ENCODE measurements at regions not wholly inside any gene's neighbourhood (a gene's known extent, or its start where the extent isn't known, plus 50 kb on each side); places are given as distances from the start of the nearest gene placed in this dataset.

GRCh38 chr12:90842477-90842876 lies 112.5 kb downstream of the CCER1 start:
- no peaks in the 10 kb centered on the region for H3K36me3 Mint-ChIP-seq
- no peak overlapping the region for H3K27ac ChIP-seq (ENCODE audit: insufficient read depth, low read length, poor library complexity, severe bottlenecking)
- H3K4me1 Mint-ChIP-seq: no peaks in the 10 kb centered on the region
- no peak for DNase-seq
- no peaks in the 10 kb centered on the region for H3K4me1 ChIP-seq (ENCODE audit: control insufficient read depth, insufficient read depth, low read length, poor library complexity, severe bottlenecking)
- H3K27ac Mint-ChIP-seq: no peak overlapping the region
- ATAC-seq (ENCODE audit: low read depth in 2 of 2): no peak
- peaks cover 0 to 2% (median 0%) of the 10 kb centered on the region in 7 donors for H3K9me3 Mint-ChIP-seq
- no peaks in the 10 kb centered on the region for H3K36me3 ChIP-seq (ENCODE audit: control insufficient read depth, insufficient read depth, low read length)
- H3K4me3 Mint-ChIP-seq: peak overlapping the region in 1 of 4 donors; percentile 10
- no peaks in the 10 kb centered on the region for H3K9me3 ChIP-seq (ENCODE audit: control insufficient read depth in 2 of 2, low read length in 2 of 2)
- no peak overlapping the region for H3K4me3 ChIP-seq (ENCODE audit: low read depth, low read length)
- H3K27me3 Mint-ChIP-seq: peaks cover 4% of the 10 kb centered on the region
- no peaks in the 10 kb centered on the region for H3K27me3 ChIP-seq (ENCODE audit: control insufficient read depth, insufficient read depth, low read length)

DNA sequence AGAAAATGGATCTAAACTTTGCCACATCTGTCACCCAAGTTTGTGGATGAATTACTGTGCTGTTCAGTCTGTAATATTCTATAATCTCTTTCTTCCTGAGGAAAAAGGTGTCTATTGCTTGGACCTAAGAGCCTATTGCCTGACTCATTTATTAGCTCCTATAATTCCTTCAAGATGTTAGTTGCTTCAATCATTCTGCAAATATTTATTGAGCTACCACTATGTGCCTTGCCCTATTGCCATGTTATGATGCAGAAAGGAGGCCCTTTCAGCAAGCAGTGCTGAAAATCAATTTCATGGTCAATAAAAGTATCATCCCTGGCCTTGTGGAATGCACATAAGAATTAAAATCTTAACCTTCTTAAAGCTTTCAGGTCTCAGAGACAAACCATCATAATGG lies 113.6 kb downstream of the CCER1 start:
- Mint-ChIP-seq H3K27me3 (peaks cover 4% of the 10 kb centered on the region), H3K9me3 (peaks cover 0 to 2% (median 0%) of the 10 kb centered on the region in 7 donors), H3K4me3 (no peak overlapping the region), H3K27ac (no peak overlapping the region), H3K4me1 (no peaks in the 10 kb centered on the region), H3K36me3 (no peaks in the 10 kb centered on the region)
- Histone ChIP-seq H3K9me3 (ENCODE audit: control insufficient read depth in 2 of 2, low read length in 2 of 2) (no peaks in the 10 kb centered on the region), H3K4me3 (ENCODE audit: low read depth, low read length) (no peak overlapping the region), H3K27me3 (ENCODE audit: control insufficient read depth, insufficient read depth, low read length) (no peaks in the 10 kb centered on the region), H3K4me1 (ENCODE audit: control insufficient read depth, insufficient read depth, low read length, poor library complexity, severe bottlenecking) (no peaks in the 10 kb centered on the region), H3K27ac (ENCODE audit: insufficient read depth, low read length, poor library complexity, severe bottlenecking) (no peak overlapping the region), H3K36me3 (ENCODE audit: control insufficient read depth, insufficient read depth, low read length) (no peaks in the 10 kb centered on the region)
- ATAC-seq (ENCODE audit: low read depth in 2 of 2): no peak
- DNase-seq: no peak

- Mint-ChIP-seq H3K9me3 (no peaks in the 10 kb centered on the region), H3K36me3 (no peaks in the 10 kb centered on the region), H3K4me3 (no peak overlapping the region), H3K4me1 (no peaks in the 10 kb centered on the region), H3K27ac (no peak overlapping the region), H3K27me3 (peaks cover 4% of the 10 kb centered on the region)
- no peak overlapping the region for H3K4me3 ChIP-seq (ENCODE audit: low read depth, low read length)
- H3K4me1 ChIP-seq (ENCODE audit: control insufficient read depth, insufficient read depth, low read length, poor library complexity, severe bottlenecking): no peaks in the 10 kb centered on the region
- H3K36me3 ChIP-seq (ENCODE audit: control insufficient read depth, insufficient read depth, low read length): no peaks in the 10 kb centered on the region
- H3K27ac ChIP-seq (ENCODE audit: insufficient read depth, low read length, poor library complexity, severe bottlenecking): no peak overlapping the region
- no peak for ATAC-seq (ENCODE audit: low read depth in 2 of 2)
- H3K9me3 ChIP-seq (ENCODE audit: control insufficient read depth in 2 of 2, low read length in 2 of 2): no peaks in the 10 kb centered on the region
- DNase-seq: no peak
- H3K27me3 ChIP-seq (ENCODE audit: control insufficient read depth, insufficient read depth, low read length): no peaks in the 10 kb centered on the region
Measured at GRCh38 chr12:90839346-90839745, 115.6 kb downstream of the CCER1 start.

DNA sequence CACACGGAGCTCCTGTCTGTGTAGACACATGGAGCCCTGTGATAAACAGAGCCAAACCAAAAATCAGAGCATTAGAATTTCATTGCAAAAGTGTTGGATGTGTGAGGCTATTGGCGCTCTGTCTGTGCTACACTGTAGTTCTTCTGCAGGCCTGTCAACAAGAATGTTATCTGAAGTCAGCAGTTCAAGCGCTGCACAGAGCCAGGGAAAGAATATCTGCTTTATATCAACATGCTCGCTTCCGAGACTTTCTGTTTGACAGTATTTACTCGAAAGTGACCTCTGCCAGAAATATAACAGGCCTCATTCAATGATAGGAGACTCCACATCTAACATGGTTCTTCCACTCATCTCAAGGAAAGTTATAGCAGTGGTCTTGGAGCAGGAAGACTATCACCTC lies 118.3 kb downstream of the CCER1 start:
- no peaks in the 10 kb centered on the region for H3K4me1 ChIP-seq (ENCODE audit: control insufficient read depth, insufficient read depth, low read length, poor library complexity, severe bottlenecking)
- no peaks in the 10 kb centered on the region for H3K9me3 ChIP-seq (ENCODE audit: control insufficient read depth in 2 of 2, low read length in 2 of 2)
- H3K4me1 Mint-ChIP-seq: peaks cover 0 to 5% (median 0%) of the 10 kb centered on the region in 4 donors
- no peak overlapping the region for H3K4me3 Mint-ChIP-seq
- no peaks in the 10 kb centered on the region for H3K27me3 ChIP-seq (ENCODE audit: control insufficient read depth, insufficient read depth, low read length)
- H3K36me3 ChIP-seq (ENCODE audit: control insufficient read depth, insufficient read depth, low read length): no peaks in the 10 kb centered on the region
- no peak overlapping the region for H3K27ac Mint-ChIP-seq
- no peak for DNase-seq
- H3K36me3 Mint-ChIP-seq: no peaks in the 10 kb centered on the region
- no peak overlapping the region for H3K4me3 ChIP-seq (ENCODE audit: low read depth, low read length)
- no peak for ATAC-seq (ENCODE audit: low read depth in 2 of 2)
- H3K27ac ChIP-seq (ENCODE audit: insufficient read depth, low read length, poor library complexity, severe bottlenecking): no peak overlapping the region
- no peaks in the 10 kb centered on the region for H3K27me3 Mint-ChIP-seq
- no peaks in the 10 kb centered on the region for H3K9me3 Mint-ChIP-seq

GRCh38 chr12:90833228-90833627 lies 121.7 kb downstream of the CCER1 start:
- H3K27ac Mint-ChIP-seq: no peak overlapping the region
- peaks cover 0 to 5% (median 0%) of the 10 kb centered on the region in 4 donors for H3K4me1 Mint-ChIP-seq
- peaks cover 0 to 3% (median 0%) of the 10 kb centered on the region in 7 donors for H3K9me3 Mint-ChIP-seq
- Histone ChIP-seq H3K27ac (ENCODE audit: insufficient read depth, low read length, poor library complexity, severe bottlenecking) (no peak overlapping the region), H3K4me1 (ENCODE audit: control insufficient read depth, insufficient read depth, low read length, poor library complexity, severe bottlenecking) (no peaks in the 10 kb centered on the region), H3K27me3 (ENCODE audit: control insufficient read depth, insufficient read depth, low read length) (no peaks in the 10 kb centered on the region), H3K4me3 (ENCODE audit: low read depth, low read length) (no peak overlapping the region), H3K9me3 (ENCODE audit: control insufficient read depth in 2 of 2, low read length in 2 of 2) (no peaks in the 10 kb centered on the region), H3K36me3 (ENCODE audit: control insufficient read depth, insufficient read depth, low read length) (no peaks in the 10 kb centered on the region)
- no peaks in the 10 kb centered on the region for H3K27me3 Mint-ChIP-seq
- H3K4me3 Mint-ChIP-seq: no peak overlapping the region
- DNase-seq: no peak
- no peak for ATAC-seq (ENCODE audit: low read depth in 2 of 2)
- H3K36me3 Mint-ChIP-seq: no peaks in the 10 kb centered on the region

GRCh38 chr12:90832427-90832826 lies 122.5 kb downstream of the CCER1 start:
- no peak for DNase-seq
- no peak overlapping the region for H3K4me3 ChIP-seq (ENCODE audit: low read depth, low read length)
- H3K36me3 ChIP-seq (ENCODE audit: control insufficient read depth, insufficient read depth, low read length): no peaks in the 10 kb centered on the region
- Mint-ChIP-seq H3K4me3 (no peak overlapping the region), H3K36me3 (no peaks in the 10 kb centered on the region), H3K27ac (no peak overlapping the region), H3K4me1 (peaks cover 0 to 5% (median 0%) of the 10 kb centered on the region in 4 donors), H3K9me3 (peaks cover 0 to 3% (median 0%) of the 10 kb centered on the region in 7 donors), H3K27me3 (no peaks in the 10 kb centered on the region)
- H3K27me3 ChIP-seq (ENCODE audit: control insufficient read depth, insufficient read depth, low read length): no peaks in the 10 kb centered on the region
- no peaks in the 10 kb centered on the region for H3K4me1 ChIP-seq (ENCODE audit: control insufficient read depth, insufficient read depth, low read length, poor library complexity, severe bottlenecking)
- no peak for ATAC-seq (ENCODE audit: low read depth in 2 of 2)
- H3K27ac ChIP-seq (ENCODE audit: insufficient read depth, low read length, poor library complexity, severe bottlenecking): no peak overlapping the region
- H3K9me3 ChIP-seq (ENCODE audit: control insufficient read depth in 2 of 2, low read length in 2 of 2): no peaks in the 10 kb centered on the region

- Histone ChIP-seq H3K4me1 (ENCODE audit: control insufficient read depth, insufficient read depth, low read length, poor library complexity, severe bottlenecking) (no peaks in the 10 kb centered on the region), H3K4me3 (ENCODE audit: low read depth, low read length) (no peak overlapping the region), H3K36me3 (ENCODE audit: control insufficient read depth, insufficient read depth, low read length) (no peaks in the 10 kb centered on the region), H3K27me3 (ENCODE audit: control insufficient read depth, insufficient read depth, low read length) (no peaks in the 10 kb centered on the region), H3K27ac (ENCODE audit: insufficient read depth, low read length, poor library complexity, severe bottlenecking) (no peak overlapping the region), H3K9me3 (ENCODE audit: control insufficient read depth in 2 of 2, low read length in 2 of 2) (no peaks in the 10 kb centered on the region)
- H3K27ac Mint-ChIP-seq: peak overlapping the region in 1 of 3 donors; percentile 77
- H3K4me1 Mint-ChIP-seq: peaks cover 0 to 5% (median 0%) of the 10 kb centered on the region in 4 donors
- H3K9me3 Mint-ChIP-seq: peaks cover 0 to 3% (median 0%) of the 10 kb centered on the region in 7 donors
- no peaks in the 10 kb centered on the region for H3K27me3 Mint-ChIP-seq
- DNase-seq (no peak), ATAC-seq (ENCODE audit: low read depth in 2 of 2) (no peak)
- H3K4me3 Mint-ChIP-seq: no peak overlapping the region
- no peaks in the 10 kb centered on the region for H3K36me3 Mint-ChIP-seq
Measured at GRCh38 chr12:90831712-90832111, 123.3 kb downstream of the CCER1 start.

DNA sequence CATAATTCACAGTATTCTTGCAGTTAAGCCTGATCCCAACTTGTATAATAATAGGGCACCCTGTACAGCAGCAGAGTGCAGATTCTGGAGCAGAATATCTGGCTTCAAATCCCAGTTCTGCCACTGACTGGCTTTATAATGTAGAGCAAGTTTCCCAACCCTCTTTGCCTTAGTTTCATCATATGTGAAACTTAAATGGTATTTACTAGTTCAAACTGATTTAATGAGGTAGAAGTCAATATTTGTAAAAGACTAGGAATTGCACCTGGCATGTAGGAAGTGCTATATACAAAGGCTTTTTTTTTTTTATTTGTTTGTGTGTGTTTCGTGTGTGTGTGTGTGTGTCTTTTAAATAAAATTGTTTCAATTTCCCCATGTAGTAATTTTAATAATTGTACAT lies 125.9 kb downstream of the CCER1 start:
- Mint-ChIP-seq H3K9me3 (peaks cover 0 to 3% (median 0%) of the 10 kb centered on the region in 7 donors), H3K4me1 (peaks cover 0 to 5% (median 0%) of the 10 kb centered on the region in 4 donors), H3K36me3 (no peaks in the 10 kb centered on the region), H3K27me3 (no peaks in the 10 kb centered on the region), H3K4me3 (no peak overlapping the region), H3K27ac (no peak overlapping the region)
- no peak overlapping the region for H3K27ac ChIP-seq (ENCODE audit: insufficient read depth, low read length, poor library complexity, severe bottlenecking)
- no peaks in the 10 kb centered on the region for H3K27me3 ChIP-seq (ENCODE audit: control insufficient read depth, insufficient read depth, low read length)
- H3K9me3 ChIP-seq (ENCODE audit: control insufficient read depth in 2 of 2, low read length in 2 of 2): no peaks in the 10 kb centered on the region
- H3K4me1 ChIP-seq (ENCODE audit: control insufficient read depth, insufficient read depth, low read length, poor library complexity, severe bottlenecking): no peaks in the 10 kb centered on the region
- H3K4me3 ChIP-seq (ENCODE audit: low read depth, low read length): no peak overlapping the region
- ATAC-seq (ENCODE audit: low read depth in 2 of 2) (no peak), DNase-seq (no peak)
- H3K36me3 ChIP-seq (ENCODE audit: control insufficient read depth, insufficient read depth, low read length): no peaks in the 10 kb centered on the region

Measured in CD4-positive, CD25-positive, alpha-beta regulatory T cell (primary cell).